ENCODE measurements at regions not wholly inside any gene's neighbourhood (a gene's known extent, or its start where the extent isn't known, plus 50 kb on each side); places are given as distances from the start of the nearest gene placed in this dataset.
A peak's percentile ranks its signal among the peaks of the same experiment; 100 is the strongest.

DNA sequence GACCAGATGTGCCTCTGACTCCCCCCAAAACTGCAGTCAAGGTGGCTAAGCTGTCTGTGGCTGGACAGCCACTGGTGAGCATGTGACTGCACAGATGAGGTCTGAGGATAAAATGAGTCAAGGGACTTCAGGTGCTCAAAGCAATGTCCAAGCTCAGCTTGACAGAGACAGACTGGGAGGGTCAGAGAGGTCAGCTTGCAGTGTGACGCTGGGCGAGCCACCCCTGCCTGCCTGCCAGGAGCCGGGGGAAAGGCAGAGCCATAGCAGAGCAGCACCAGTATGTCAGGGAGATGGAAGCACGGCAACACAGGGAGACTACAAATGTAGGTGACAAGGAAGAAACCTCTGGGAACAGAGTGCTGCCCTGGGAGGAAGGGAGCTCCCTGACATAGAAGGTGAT, 399.4 kb downstream of the OCA2 start:
- no peaks in the 10 kb centered on the region for H3K36me3 ChIP-seq (ENCODE audit: control insufficient read depth in 4 of 4, insufficient read depth in 4 of 4, low read length in 4 of 4)
- no peak for DNase-seq
- TF ChIP-seq, protein P1, sequence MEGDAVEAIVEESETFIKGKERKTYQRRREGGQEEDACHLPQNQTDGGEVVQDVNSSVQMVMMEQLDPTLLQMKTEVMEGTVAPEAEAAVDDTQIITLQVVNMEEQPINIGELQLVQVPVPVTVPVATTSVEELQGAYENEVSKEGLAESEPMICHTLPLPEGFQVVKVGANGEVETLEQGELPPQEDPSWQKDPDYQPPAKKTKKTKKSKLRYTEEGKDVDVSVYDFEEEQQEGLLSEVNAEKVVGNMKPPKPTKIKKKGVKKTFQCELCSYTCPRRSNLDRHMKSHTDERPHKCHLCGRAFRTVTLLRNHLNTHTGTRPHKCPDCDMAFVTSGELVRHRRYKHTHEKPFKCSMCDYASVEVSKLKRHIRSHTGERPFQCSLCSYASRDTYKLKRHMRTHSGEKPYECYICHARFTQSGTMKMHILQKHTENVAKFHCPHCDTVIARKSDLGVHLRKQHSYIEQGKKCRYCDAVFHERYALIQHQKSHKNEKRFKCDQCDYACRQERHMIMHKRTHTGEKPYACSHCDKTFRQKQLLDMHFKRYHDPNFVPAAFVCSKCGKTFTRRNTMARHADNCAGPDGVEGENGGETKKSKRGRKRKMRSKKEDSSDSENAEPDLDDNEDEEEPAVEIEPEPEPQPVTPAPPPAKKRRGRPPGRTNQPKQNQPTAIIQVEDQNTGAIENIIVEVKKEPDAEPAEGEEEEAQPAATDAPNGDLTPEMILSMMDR (IDR thresholded peaks at IDR 0.05; ENCODE audit: control extremely low read depth, extremely low read depth) = no peak
- no peak overlapping the region for H3K4me3 ChIP-seq
- 63 to 86% methylated on average over 4 of the region's 4 CpGs for WGBS, 2 donors
- peaks cover 0 to 23% (median 0%) of the 10 kb centered on the region in 5 donors for H3K4me1 ChIP-seq (ENCODE audit: control insufficient read depth in 5 of 5, insufficient read depth in 5 of 5, low read length in 5 of 5)
- H3K27me3 ChIP-seq (ENCODE audit: control insufficient read depth in 3 of 3, insufficient read depth in 3 of 3, low read length in 2 of 3) = no peaks in the 10 kb centered on the region
- peaks cover 0 to 10% (median 0%) of the 10 kb centered on the region in 4 donors for H3K9me3 ChIP-seq (ENCODE audit: control insufficient read depth in 4 of 4, insufficient read depth in 3 of 4, low read length in 3 of 4)
- no peak for ATAC-seq (ENCODE audit: insufficient read depth, low FRiP score)
- no peak overlapping the region for H3K9ac ChIP-seq (ENCODE audit: insufficient read depth in 1 of 2, low read length in 2 of 2)
- H3K27ac ChIP-seq (ENCODE audit: low read depth in 1 of 2, low read length in 1 of 2) = no peak overlapping the region

DNA sequence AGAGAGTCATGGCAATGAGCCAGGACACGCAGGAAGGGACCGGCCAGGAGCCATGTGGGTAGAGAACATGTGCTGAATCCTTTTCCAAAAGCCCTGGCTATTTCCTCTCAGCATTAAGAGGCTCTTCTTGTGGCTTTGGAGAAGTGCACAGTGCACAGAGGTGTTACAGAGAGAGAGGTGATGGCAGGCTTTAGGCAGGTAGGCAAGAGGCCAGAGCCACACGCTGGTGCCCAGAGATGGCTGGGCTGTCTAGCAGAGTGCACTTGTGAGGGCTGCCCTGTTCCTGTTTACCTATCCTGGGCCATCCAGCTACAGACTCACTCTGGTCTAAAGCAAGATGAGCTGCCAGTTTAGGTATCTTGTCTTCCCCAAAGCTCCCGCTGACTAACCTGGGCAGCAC, 402.6 kb downstream of the OCA2 start:
- TF ChIP-seq, protein P1 (IDR thresholded peaks at IDR 0.05; ENCODE audit: control extremely low read depth, extremely low read depth) = no peak
- ATAC-seq (ENCODE audit: insufficient read depth, low FRiP score) = no peak
- Histone ChIP-seq H3K9me3 (ENCODE audit: control insufficient read depth in 4 of 4, insufficient read depth in 3 of 4, low read length in 3 of 4) (peaks cover 0 to 10% (median 0%) of the 10 kb centered on the region in 4 donors), H3K27ac (ENCODE audit: low read depth in 1 of 2, low read length in 1 of 2) (no peak overlapping the region), H3K4me1 (ENCODE audit: control insufficient read depth in 5 of 5, insufficient read depth in 5 of 5, low read length in 5 of 5) (peaks cover 0 to 8% (median 0%) of the 10 kb centered on the region in 5 donors), H3K27me3 (ENCODE audit: control insufficient read depth in 3 of 3, insufficient read depth in 3 of 3, low read length in 2 of 3) (no peaks in the 10 kb centered on the region), H3K36me3 (ENCODE audit: control insufficient read depth in 4 of 4, insufficient read depth in 4 of 4, low read length in 4 of 4) (no peaks in the 10 kb centered on the region), H3K4me3 (no peak overlapping the region), H3K9ac (ENCODE audit: insufficient read depth in 1 of 2, low read length in 2 of 2) (no peak overlapping the region)
- 53 to 76% methylated on average over 4 of the region's 4 CpGs for WGBS, 2 donors
- no peak for DNase-seq

- Histone ChIP-seq H3K4me1 (ENCODE audit: control insufficient read depth in 5 of 5, insufficient read depth in 5 of 5, low read length in 5 of 5) (peaks cover 0 to 8% (median 0%) of the 10 kb centered on the region in 5 donors), H3K4me3 (no peak overlapping the region), H3K9me3 (ENCODE audit: control insufficient read depth in 4 of 4, insufficient read depth in 3 of 4, low read length in 3 of 4) (peaks cover 0 to 10% (median 0%) of the 10 kb centered on the region in 4 donors), H3K9ac (ENCODE audit: insufficient read depth in 1 of 2, low read length in 2 of 2) (no peak overlapping the region), H3K27ac (ENCODE audit: low read depth in 1 of 2, low read length in 1 of 2) (no peak overlapping the region), H3K27me3 (ENCODE audit: control insufficient read depth in 3 of 3, insufficient read depth in 3 of 3, low read length in 2 of 3) (no peaks in the 10 kb centered on the region), H3K36me3 (ENCODE audit: control insufficient read depth in 4 of 4, insufficient read depth in 4 of 4, low read length in 4 of 4) (no peaks in the 10 kb centered on the region)
- no peak for ATAC-seq (ENCODE audit: insufficient read depth, low FRiP score)
- no peak for DNase-seq
- TF ChIP-seq, protein P1 (IDR thresholded peaks at IDR 0.05; ENCODE audit: control extremely low read depth, extremely low read depth) = no peak
- 80 to 84% methylated on average over 2 of the region's 2 CpGs for WGBS, 2 donors
Measured at GRCh38 chr15:27695726-27696125, 403.4 kb downstream of the OCA2 start.

DNA sequence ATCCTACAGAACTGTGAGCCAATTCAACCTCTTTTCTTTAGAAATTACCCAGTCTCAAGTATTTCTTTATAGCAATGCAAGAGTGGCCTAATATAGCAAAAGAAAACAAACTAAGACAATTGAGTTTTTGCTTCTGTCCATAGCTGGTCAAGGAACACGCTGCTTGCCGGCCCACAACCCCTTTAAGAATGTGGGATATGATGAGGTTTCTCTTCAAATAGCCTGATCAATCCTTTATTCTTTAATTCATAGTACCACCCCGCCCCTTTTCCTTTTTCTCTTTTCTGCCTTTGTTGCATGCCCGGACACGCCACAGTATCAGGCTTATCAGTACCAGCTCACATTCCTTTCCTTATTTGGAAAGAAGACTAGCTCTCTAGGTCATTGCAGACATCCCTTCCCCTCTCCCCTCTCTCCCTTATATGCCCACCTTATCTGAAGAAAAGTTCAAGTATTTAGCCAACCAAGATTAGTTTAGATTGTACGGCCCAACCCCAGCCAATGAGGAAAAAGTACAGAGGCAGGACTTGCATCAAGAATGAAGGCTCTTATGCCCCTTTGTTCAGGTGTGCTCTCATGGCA, 404.5 kb downstream of the OCA2 start:
- no peak for ATAC-seq (ENCODE audit: insufficient read depth, low FRiP score)
- WGBS, 2 donors = 49 to 62% methylated on average over 6 of the region's 6 CpGs
- TF ChIP-seq, protein P1 (IDR thresholded peaks at IDR 0.05; ENCODE audit: control extremely low read depth, extremely low read depth) = no peak

More for the DNA sequence above, 404.5 kb downstream of the OCA2 start:
- DNase-seq = peak; percentile 42 to 60 (median 44)
- Histone ChIP-seq H3K27ac (ENCODE audit: low read depth in 1 of 2, low read length in 1 of 2) (no peak overlapping the region), H3K27me3 (ENCODE audit: control insufficient read depth in 3 of 3, insufficient read depth in 3 of 3, low read length in 2 of 3) (no peaks in the 10 kb centered on the region), H3K36me3 (ENCODE audit: control insufficient read depth in 4 of 4, insufficient read depth in 4 of 4, low read length in 4 of 4) (no peaks in the 10 kb centered on the region), H3K9me3 (ENCODE audit: control insufficient read depth in 4 of 4, insufficient read depth in 3 of 4, low read length in 3 of 4) (peaks cover 0 to 10% (median 0%) of the 10 kb centered on the region in 4 donors), H3K4me3 (no peak overlapping the region), H3K9ac (ENCODE audit: insufficient read depth in 1 of 2, low read length in 2 of 2) (no peak overlapping the region), H3K4me1 (ENCODE audit: control insufficient read depth in 5 of 5, insufficient read depth in 5 of 5, low read length in 5 of 5) (peaks cover 0 to 8% (median 0%) of the 10 kb centered on the region in 5 donors)

All from lung (tissue), 11 donors.